ENCODE measurements at regions not wholly inside any gene's neighbourhood (a gene's known extent, or its start where the extent isn't known, plus 50 kb on each side); places are given as distances from the start of the nearest gene placed in this dataset.

GRCh38 chr2:12819721-12820120 is 103.0 kb downstream of the TRIB2 start:
- no peaks in the 10 kb centered on the region for H4K20me1 ChIP-seq (ENCODE audit: control insufficient read depth, insufficient read depth)
- H3K4me2 ChIP-seq (ENCODE audit: control insufficient read depth, insufficient read depth), result no peak overlapping the region
- H3K36me3 ChIP-seq (ENCODE audit: control insufficient read depth in 2 of 2, insufficient read depth in 2 of 2, low read length in 1 of 2), result no peaks in the 10 kb centered on the region
- no peak overlapping the region for H2AFZ ChIP-seq (ENCODE audit: control insufficient read depth, low read depth, low read length)
- SMC1A ChIA-PET (ENCODE audit: uncharacterized antibody, unreplicated experiment), result no interaction called here
- no peaks in the 10 kb centered on the region; the same call in 2 of the 3 replicates for H3K9me3 ChIP-seq (replicated peaks; ENCODE audit: control insufficient read depth, insufficient read depth, low read length)
- DNase-seq (ENCODE audit: low read depth, low spot score) (no peak), ATAC-seq (no peak), FAIRE-seq (no peak)
- H3K79me2 ChIP-seq (ENCODE audit: control insufficient read depth, insufficient read depth, low read length), result no peaks in the 10 kb centered on the region
- no peak for TF ChIP-seq FOXM1 (IDR thresholded peaks at IDR 0.05; ENCODE audit: low read depth, low read length)
- TF ChIP-seq CREM (IDR thresholded peaks at IDR 0.05; ENCODE audit: low read depth), result no peak
- TF ChIP-seq ZBED1 (IDR thresholded peaks at IDR 0.05; ENCODE audit: borderline replicate concordance), result no peak
- no peak for TF ChIP-seq SIX5 (IDR thresholded peaks at IDR 0.05; ENCODE audit: low read depth, low read length, severe bottlenecking)
- TF ChIP-seq LARP7 (IDR thresholded peaks at IDR 0.05), result no peak
- no peak for TF ChIP-seq NRF1 (conservative IDR thresholded peaks at IDR 0.05; ENCODE audit: low read depth, low read length)
- TF ChIP-seq NFXL1 (IDR thresholded peaks at IDR 0.05; ENCODE audit: borderline replicate concordance), result no peak
- TF ChIP-seq DPF2 (IDR thresholded peaks at IDR 0.05), result no peak
- TF ChIP-seq NFYA (IDR thresholded peaks at IDR 0.05; ENCODE audit: borderline replicate concordance, low read depth, low read length), result no peak
- TF ChIP-seq HDGF (IDR thresholded peaks at IDR 0.05), result no peak
- TF ChIP-seq ZNF384 (IDR thresholded peaks at IDR 0.05; ENCODE audit: borderline replicate concordance, low read depth, low read length), result no peak
- no peak for TF ChIP-seq EED (IDR thresholded peaks at IDR 0.05; ENCODE audit: low read depth)
- TF ChIP-seq E2F8 (IDR thresholded peaks at IDR 0.05; ENCODE audit: low read depth, partially characterized antibody), result no peak
- in situ Hi-C loops (cut with MboI), result no loop called here
- CTCF ChIA-PET, result no interaction called here
- no TSS peak for BruUV-seq (replicated peaks)
- POLR2A ChIA-PET, result no interaction called here
- H3K4me3 ChIP-seq, result no peak overlapping the region
- H3K27me3 ChIP-seq (replicated peaks in 1 of 2; ENCODE audit: control insufficient read depth in 2 of 2, insufficient read depth in 2 of 2, low read length in 1 of 2), result no peaks in the 10 kb centered on the region
- 0% methylated on average over 3 of the region's 3 CpGs for WGBS (ENCODE audit: insufficient coverage, insufficient replicate concordance, low lambda C conversion rate, missing lambda C conversion rate)
- intact Hi-C loops (cut with micrococcal nuclease; ENCODE audit: unreplicated experiment), result no loop called here
- H3K4me1 ChIP-seq (ENCODE audit: control insufficient read depth, insufficient read depth, low read length), result no peaks in the 10 kb centered on the region
- H3K27ac ChIP-seq (ENCODE audit: control insufficient read depth, insufficient read depth), result no peak overlapping the region
- no peak overlapping the region for H3K9ac ChIP-seq (ENCODE audit: control insufficient read depth, insufficient read depth, low read length)
- RAD21 ChIA-PET (ENCODE audit: unreplicated experiment), result no interaction called here
